Renal pelvis (tissue), 1 donor: ENCODE measurements at regions not wholly inside any gene's neighbourhood (a gene's known extent, or its start where the extent isn't known, plus 50 kb on each side); places are given as distances from the start of the nearest gene placed in this dataset.

Source experiments
- DNase-seq: peaks from one replicate; pipeline ENCODE4 v3.0.0-alpha.2; 2013

GRCh38 chr5:62029303-62029702, 276.7 kb upstream of the KIF2A start:
- DNase-seq, result no peak

- no peak for DNase-seq
Measured at GRCh38 chr5:62030326-62030725, 275.7 kb upstream of the KIF2A start.

GRCh38 chr5:62038024-62038423, 268.0 kb upstream of the KIF2A start:
- DNase-seq, result no peak

GRCh38 chr5:62041156-62041756, 264.8 kb upstream of the KIF2A start:
- DNase-seq, result no peak

GRCh38 chr5:62042007-62042406, 264.0 kb upstream of the KIF2A start:
- no peak for DNase-seq

- DNase-seq, result no peak
Measured at GRCh38 chr5:62043289-62044280, 262.4 kb upstream of the KIF2A start.

GRCh38 chr5:62044989-62045388, 261.0 kb upstream of the KIF2A start:
- DNase-seq, result no peak

- no peak for DNase-seq
Measured at GRCh38 chr5:62046191-62046590, 259.8 kb upstream of the KIF2A start.

- DNase-seq, result no peak
Measured at GRCh38 chr5:62051747-62052146, 254.3 kb upstream of the KIF2A start.

- no peak for DNase-seq
Measured at GRCh38 chr5:62059960-62060359, 246.0 kb upstream of the KIF2A start.

GRCh38 chr5:62065050-62065449, 241.0 kb upstream of the KIF2A start:
- no peak for DNase-seq

GRCh38 chr5:62066761-62067277, 239.2 kb upstream of the KIF2A start:
- peak; percentile 54 for DNase-seq

GRCh38 chr5:62068554-62068953, 237.5 kb upstream of the KIF2A start:
- no peak for DNase-seq

GRCh38 chr5:62077387-62077786, 228.6 kb upstream of the KIF2A start:
- DNase-seq, result no peak

GRCh38 chr5:62077823-62078550, 228.0 kb upstream of the KIF2A start:
- DNase-seq, result no peak

GRCh38 chr5:62082370-62082801, 223.6 kb upstream of the KIF2A start:
- DNase-seq, result peak; percentile 9

- no peak for DNase-seq
Measured at GRCh38 chr5:62083247-62083646, 222.8 kb upstream of the KIF2A start.

- no peak for DNase-seq
Measured at GRCh38 chr5:62083661-62084060, 222.3 kb upstream of the KIF2A start.

GRCh38 chr5:62084391-62084790, 221.6 kb upstream of the KIF2A start:
- DNase-seq, result no peak

- DNase-seq, result no peak
Measured at GRCh38 chr5:62090953-62091352, 215.1 kb upstream of the KIF2A start.

GRCh38 chr5:62093411-62093810, 212.6 kb upstream of the KIF2A start:
- no peak for DNase-seq

GRCh38 chr5:62093976-62094375, 212.0 kb upstream of the KIF2A start:
- peak; percentile 89 for DNase-seq
